Panc1 (cell line): ENCODE measurements at regions not wholly inside any gene's neighbourhood (a gene's known extent, or its start where the extent isn't known, plus 50 kb on each side); places are given as distances from the start of the nearest gene placed in this dataset.

ENCODE experiments used
- POLR2AphosphoS5 ChIP-seq: IDR thresholded peaks from 2 replicates; pipeline ENCODE4 v1.6.1; 2012; ENCODE audit warnings: mild to moderate bottlenecking, low read depth, low read length, moderate library complexity
- REST ChIP-seq, 2 experiments: IDR thresholded peaks; 2 replicates each; pipeline ENCODE4 v1.6.1; 2011 to 2012; ENCODE audit warnings: low read depth in 2 of 2, control low read depth in 1 of 2, low read length in 1 of 2, mild to moderate bottlenecking in 1 of 2, moderate library complexity in 1 of 2; ENCODE audit not compliant: insufficient read depth in 1 of 2
- TF ChIP-seq, protein P1 (sequence below): fragments of 450-650 bp; IDR thresholded peaks from 2 replicates; pipeline ENCODE4 v1.5.1; 2017; ENCODE audit warnings: mild to moderate bottlenecking

DNA sequence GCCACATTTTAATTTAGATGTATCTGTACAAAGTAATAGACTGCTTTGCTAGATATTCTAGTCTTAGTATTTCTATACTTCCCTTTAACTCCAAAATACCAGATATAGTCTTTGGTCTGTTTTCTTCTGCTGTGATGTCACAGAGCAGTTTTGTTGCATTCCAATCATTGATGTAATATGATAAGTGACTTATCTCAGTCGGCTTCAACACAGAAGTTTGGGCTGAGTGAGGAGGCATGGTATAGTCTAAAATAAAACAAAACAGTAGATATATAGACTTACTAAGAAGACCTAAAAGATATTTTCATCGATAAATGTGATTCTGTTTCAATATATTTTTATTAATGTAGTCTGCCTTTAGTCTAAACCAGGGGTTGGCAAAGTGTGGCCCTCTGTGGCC lies 169.9 kb downstream of the DCK start:
- TF ChIP-seq, protein P1, sequence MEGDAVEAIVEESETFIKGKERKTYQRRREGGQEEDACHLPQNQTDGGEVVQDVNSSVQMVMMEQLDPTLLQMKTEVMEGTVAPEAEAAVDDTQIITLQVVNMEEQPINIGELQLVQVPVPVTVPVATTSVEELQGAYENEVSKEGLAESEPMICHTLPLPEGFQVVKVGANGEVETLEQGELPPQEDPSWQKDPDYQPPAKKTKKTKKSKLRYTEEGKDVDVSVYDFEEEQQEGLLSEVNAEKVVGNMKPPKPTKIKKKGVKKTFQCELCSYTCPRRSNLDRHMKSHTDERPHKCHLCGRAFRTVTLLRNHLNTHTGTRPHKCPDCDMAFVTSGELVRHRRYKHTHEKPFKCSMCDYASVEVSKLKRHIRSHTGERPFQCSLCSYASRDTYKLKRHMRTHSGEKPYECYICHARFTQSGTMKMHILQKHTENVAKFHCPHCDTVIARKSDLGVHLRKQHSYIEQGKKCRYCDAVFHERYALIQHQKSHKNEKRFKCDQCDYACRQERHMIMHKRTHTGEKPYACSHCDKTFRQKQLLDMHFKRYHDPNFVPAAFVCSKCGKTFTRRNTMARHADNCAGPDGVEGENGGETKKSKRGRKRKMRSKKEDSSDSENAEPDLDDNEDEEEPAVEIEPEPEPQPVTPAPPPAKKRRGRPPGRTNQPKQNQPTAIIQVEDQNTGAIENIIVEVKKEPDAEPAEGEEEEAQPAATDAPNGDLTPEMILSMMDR, result no peak
- TF ChIP-seq REST (IDR thresholded peaks at IDR 0.05; ENCODE audit: insufficient read depth in 1 of 2, low read depth in 2 of 2, low read length in 1 of 2) (no peak), POLR2AphosphoS5 (no peak)
